Breast epithelium (tissue), 4 donors: ENCODE measurements at regions not wholly inside any gene's neighbourhood (a gene's known extent, or its start where the extent isn't known, plus 50 kb on each side); places are given as distances from the start of the nearest gene placed in this dataset.

Experiments
- DNase-seq, 2 donors: peaks; one replicate each; pipeline ENCODE4 v3.0.0-alpha.2; 2019; ENCODE audit warnings: low spot score in 2 of 2
- H3K27ac ChIP-seq, 2 donors: fragments of 200-600 bp; sonication (generic) in 1 of 2; one replicate each; pipeline ENCODE4 v1.5.1; 2016 to 2019; ENCODE audit warnings: mild to moderate bottlenecking in 1 of 2
- H3K27me3 ChIP-seq, 2 donors: fragments of 200-600 bp; sonication (generic) in 1 of 2; one replicate each; pipeline versions ENCODE4 v1.5.1 to v1.6.0; 2017 to 2019; ENCODE audit warnings: control low read depth in 1 of 2, mild to moderate bottlenecking in 1 of 2
- H3K36me3 ChIP-seq: fragments of 200-600 bp; one replicate; pipeline ENCODE4 v1.5.1; 2019
- H3K4me1 ChIP-seq, 2 donors: fragments of 200-600 bp; sonication (generic); one replicate each; pipeline ENCODE4 v1.5.1; 2016 to 2019; ENCODE audit warnings: control low read depth in 1 of 2
- H3K4me3 ChIP-seq, 3 donors: fragments of 200-600 bp; sonication (generic); 1 replicate in 2 of 3; 2 replicates in 1 of 3; pipeline ENCODE4 v1.5.1; 2016 to 2019; ENCODE audit warnings: mild to moderate bottlenecking in 3 of 3, moderate library complexity in 2 of 3
- H3K9me3 ChIP-seq, 2 donors: fragments of 200-600 bp; sonication (generic) in 1 of 2; one replicate each; pipeline ENCODE4 v1.5.1; 2016 to 2019; ENCODE audit warnings: control low read depth in 1 of 2
- POLR2A ChIP-seq: fragments of 450-650 bp; IDR thresholded peaks from one replicate; pipeline ENCODE4 v1.6.1; 2016; ENCODE audit warnings: antibody characterized with exemption, mild to moderate bottlenecking, moderate library complexity
- POLR2AphosphoS5 ChIP-seq, 3 donors: sonication (generic); formaldehyde crosslinking; IDR thresholded peaks; one replicate each; pipeline ENCODE4 v1.6.1; 2017; ENCODE audit warnings: antibody characterized with exemption in 3 of 3
- intact Hi-C: fragments of 100-400 bp; cut with DNase I; formaldehyde crosslinking; loops from one replicate; pipeline ENCODE4 v1.15.1; 2023; ENCODE audit warnings: low total_unique reads
- TF ChIP-seq, protein P1 (sequence below), 3 donors: fragments of 450-650 bp; IDR thresholded peaks; one replicate each; pipeline ENCODE4 v1.5.1; 2016 to 2017; ENCODE audit warnings: antibody characterized with exemption in 3 of 3, mild to moderate bottlenecking in 3 of 3, moderate library complexity in 3 of 3

DNA sequence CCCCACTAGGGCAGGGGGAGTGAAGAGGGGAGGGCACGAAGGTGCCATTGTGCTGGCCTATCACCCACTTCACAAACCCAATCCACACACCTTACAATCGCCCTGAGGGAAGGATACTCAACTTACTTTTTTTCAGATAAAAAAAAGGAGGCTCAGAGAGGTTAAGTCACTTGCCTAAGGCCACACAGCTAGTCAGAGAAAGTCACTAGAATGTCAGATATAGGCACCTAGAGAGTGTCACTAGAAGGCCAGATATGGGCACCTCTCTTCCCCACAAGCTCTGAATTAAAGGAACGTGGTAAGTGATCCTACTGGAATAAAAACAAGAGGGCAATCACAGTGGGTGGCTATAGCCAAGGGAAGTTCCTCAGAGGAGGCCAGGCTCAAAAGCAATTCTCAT is 204.5 kb upstream of the ASIC2 start:
- TF ChIP-seq POLR2AphosphoS5 (IDR thresholded peaks at IDR 0.05) (no peak), POLR2A (no peak)
- TF ChIP-seq, protein P1, sequence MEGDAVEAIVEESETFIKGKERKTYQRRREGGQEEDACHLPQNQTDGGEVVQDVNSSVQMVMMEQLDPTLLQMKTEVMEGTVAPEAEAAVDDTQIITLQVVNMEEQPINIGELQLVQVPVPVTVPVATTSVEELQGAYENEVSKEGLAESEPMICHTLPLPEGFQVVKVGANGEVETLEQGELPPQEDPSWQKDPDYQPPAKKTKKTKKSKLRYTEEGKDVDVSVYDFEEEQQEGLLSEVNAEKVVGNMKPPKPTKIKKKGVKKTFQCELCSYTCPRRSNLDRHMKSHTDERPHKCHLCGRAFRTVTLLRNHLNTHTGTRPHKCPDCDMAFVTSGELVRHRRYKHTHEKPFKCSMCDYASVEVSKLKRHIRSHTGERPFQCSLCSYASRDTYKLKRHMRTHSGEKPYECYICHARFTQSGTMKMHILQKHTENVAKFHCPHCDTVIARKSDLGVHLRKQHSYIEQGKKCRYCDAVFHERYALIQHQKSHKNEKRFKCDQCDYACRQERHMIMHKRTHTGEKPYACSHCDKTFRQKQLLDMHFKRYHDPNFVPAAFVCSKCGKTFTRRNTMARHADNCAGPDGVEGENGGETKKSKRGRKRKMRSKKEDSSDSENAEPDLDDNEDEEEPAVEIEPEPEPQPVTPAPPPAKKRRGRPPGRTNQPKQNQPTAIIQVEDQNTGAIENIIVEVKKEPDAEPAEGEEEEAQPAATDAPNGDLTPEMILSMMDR (IDR thresholded peaks at IDR 0.05), result no peak
- H3K36me3 ChIP-seq, result no peaks in the 10 kb centered on the region
- no peaks in the 10 kb centered on the region for H3K27me3 ChIP-seq
- intact Hi-C loops, result no loop called here
- no peak overlapping the region for H3K4me3 ChIP-seq
- no peaks in the 10 kb centered on the region for H3K9me3 ChIP-seq
- no peak overlapping the region for H3K27ac ChIP-seq
- H3K4me1 ChIP-seq, result no peaks in the 10 kb centered on the region
- no peak for DNase-seq

DNA sequence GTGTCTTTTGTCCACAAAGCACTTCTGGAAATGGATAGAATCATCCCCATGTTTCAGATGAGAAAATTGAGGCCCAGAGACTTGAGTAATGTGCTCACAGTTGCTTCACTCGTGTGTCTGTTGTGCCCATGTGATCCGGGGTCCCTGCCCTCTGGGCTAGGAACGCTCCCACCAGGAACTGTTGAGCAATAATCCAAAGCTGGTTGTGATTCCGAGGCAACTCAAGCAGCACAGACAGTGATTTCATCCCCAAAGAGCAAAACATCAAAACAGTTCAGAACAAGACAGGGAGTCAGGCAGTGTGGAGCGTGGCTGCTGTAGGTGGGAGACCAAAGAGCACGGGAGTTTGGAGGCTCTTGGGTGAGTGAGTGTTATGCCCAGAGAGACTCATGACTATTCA is 205.0 kb upstream of the ASIC2 start:
- Histone ChIP-seq H3K36me3 (no peaks in the 10 kb centered on the region), H3K9me3 (no peaks in the 10 kb centered on the region), H3K27me3 (no peaks in the 10 kb centered on the region), H3K27ac (peak overlapping the region in 1 of 2 donors; percentile 19), H3K4me1 (no peaks in the 10 kb centered on the region), H3K4me3 (no peak overlapping the region)
- TF ChIP-seq POLR2AphosphoS5 (IDR thresholded peaks at IDR 0.05) (no peak), POLR2A (no peak)
- TF ChIP-seq, protein P1 (IDR thresholded peaks at IDR 0.05), result no peak
- intact Hi-C loops, result no loop called here
- DNase-seq, result no peak

DNA sequence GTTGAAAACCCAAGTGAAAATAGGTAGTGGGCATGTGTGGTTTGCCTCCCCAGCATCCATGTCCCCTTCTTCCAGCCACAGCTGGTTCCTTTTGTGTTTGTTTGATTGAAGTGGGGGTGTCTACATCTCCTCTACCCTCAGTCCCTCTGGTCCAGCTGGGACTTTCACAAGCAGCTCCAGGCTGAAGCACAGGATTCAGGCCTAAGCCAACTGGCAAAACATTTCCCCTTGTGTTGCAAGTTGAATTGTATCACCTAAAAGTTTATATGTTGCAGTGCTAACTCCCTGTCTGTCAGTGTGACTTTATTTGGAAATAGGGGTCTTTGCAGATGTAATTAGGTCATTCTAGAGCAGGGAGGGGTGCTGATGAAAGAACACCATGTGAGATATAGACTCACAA is 205.9 kb upstream of the ASIC2 start:
- Histone ChIP-seq H3K27me3 (no peaks in the 10 kb centered on the region), H3K4me3 (no peak overlapping the region), H3K9me3 (no peaks in the 10 kb centered on the region), H3K4me1 (no peaks in the 10 kb centered on the region), H3K27ac (no peak overlapping the region), H3K36me3 (no peaks in the 10 kb centered on the region)
- TF ChIP-seq POLR2A, result no peak
- TF ChIP-seq, protein P1 (IDR thresholded peaks at IDR 0.05), result no peak
- no peak for TF ChIP-seq POLR2AphosphoS5 (IDR thresholded peaks at IDR 0.05)
- intact Hi-C loops, result no loop called here
- no peak for DNase-seq

DNA sequence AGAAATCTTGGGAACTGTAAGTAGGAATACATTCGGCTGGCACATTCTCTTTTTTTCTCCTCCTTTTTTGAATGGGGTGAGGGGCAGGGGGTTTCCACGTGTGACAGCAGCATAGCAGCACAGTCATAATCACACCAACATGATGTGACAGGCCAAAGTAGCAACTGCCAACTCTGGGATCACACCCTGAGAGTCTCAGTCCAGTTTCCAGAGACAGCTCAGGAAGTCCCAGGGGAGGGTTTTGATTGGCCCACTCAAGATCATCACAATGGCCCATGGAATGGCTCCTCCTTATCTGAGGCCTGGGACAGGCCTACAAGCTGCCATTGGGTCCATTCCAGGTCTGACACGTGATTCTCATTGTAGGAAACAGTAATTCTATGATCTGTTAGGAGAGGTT is 207.1 kb upstream of the ASIC2 start:
- no peak for TF ChIP-seq POLR2AphosphoS5 (IDR thresholded peaks at IDR 0.05)
- Histone ChIP-seq H3K4me1 (no peaks in the 10 kb centered on the region), H3K27ac (no peak overlapping the region), H3K9me3 (no peaks in the 10 kb centered on the region), H3K27me3 (no peaks in the 10 kb centered on the region), H3K36me3 (no peaks in the 10 kb centered on the region), H3K4me3 (no peak overlapping the region)
- no peak for DNase-seq
- intact Hi-C loops, result no loop called here

DNA sequence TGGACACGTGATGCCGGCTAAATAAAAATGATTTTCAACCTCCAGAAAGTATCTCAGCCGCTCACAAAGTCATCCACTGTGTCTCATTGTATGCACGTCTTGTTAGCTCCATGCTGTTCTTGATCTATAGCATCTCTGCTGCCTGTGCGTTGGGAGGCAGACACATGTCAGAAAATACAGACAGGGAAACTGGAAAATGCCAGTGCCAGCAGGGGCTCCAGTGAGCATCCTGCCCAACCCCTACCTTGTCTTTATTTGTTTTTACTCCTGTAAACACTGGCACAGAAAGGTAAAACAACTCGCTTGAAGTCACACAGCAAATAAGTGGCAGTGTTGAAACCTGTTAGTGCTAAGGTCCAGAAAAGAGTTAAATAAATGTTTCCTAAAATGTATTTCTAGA is 208.1 kb upstream of the ASIC2 start:
- Histone ChIP-seq H3K27ac (no peak overlapping the region), H3K9me3 (no peaks in the 10 kb centered on the region), H3K27me3 (no peaks in the 10 kb centered on the region), H3K4me3 (no peak overlapping the region), H3K4me1 (no peaks in the 10 kb centered on the region), H3K36me3 (no peaks in the 10 kb centered on the region)
- TF ChIP-seq, protein P1 (IDR thresholded peaks at IDR 0.05), result no peak
- TF ChIP-seq POLR2AphosphoS5 (IDR thresholded peaks at IDR 0.05) (no peak), POLR2A (no peak)
- intact Hi-C loops, result no loop called here
- DNase-seq, result no peak

DNA sequence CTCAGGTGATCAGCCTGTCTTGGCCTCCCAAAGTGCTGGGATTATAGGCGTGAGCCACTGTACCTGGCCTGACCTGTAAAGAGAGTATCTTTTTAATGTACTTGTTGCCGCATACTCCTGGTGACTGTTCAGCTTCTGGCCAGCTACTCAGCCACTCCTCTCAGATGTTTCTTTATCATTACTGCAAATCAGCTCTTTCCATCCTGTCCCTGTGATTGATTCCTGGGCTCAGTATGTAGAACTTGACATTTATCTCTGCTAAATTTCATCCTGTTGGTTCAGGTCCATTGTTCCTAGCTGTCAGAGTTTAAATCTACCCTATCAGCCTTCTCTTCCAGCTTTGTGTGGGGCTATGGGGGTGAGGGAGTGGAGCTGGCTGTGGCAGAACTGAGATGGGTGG is 211.5 kb upstream of the ASIC2 start:
- intact Hi-C loops, result no loop called here
- no peaks in the 10 kb centered on the region for H3K27me3 ChIP-seq
- H3K27ac ChIP-seq, result no peak overlapping the region
- no peaks in the 10 kb centered on the region for H3K36me3 ChIP-seq
- no peaks in the 10 kb centered on the region for H3K4me1 ChIP-seq
- H3K9me3 ChIP-seq, result no peaks in the 10 kb centered on the region
- DNase-seq, result no peak
- no peak overlapping the region for H3K4me3 ChIP-seq
- TF ChIP-seq POLR2AphosphoS5 (IDR thresholded peaks at IDR 0.05) (no peak), POLR2A (no peak)
- TF ChIP-seq, protein P1 (IDR thresholded peaks at IDR 0.05), result no peak
